Amniotic stem cell (primary cell): ENCODE measurements at regions not wholly inside any gene's neighbourhood (a gene's known extent, or its start where the extent isn't known, plus 50 kb on each side); places are given as distances from the start of the nearest gene placed in this dataset.

Experiments used
- DNase-seq: peaks from one replicate; lab custom pipeline; 2025; lab: John Stamatoyannopoulos, UW

GRCh38 chr5:63726496-63726895 lies 235.7 kb downstream of the HTR1A start:
- no peak for DNase-seq

- DNase-seq: no peak
Measured at GRCh38 chr5:63719147-63719546, 243.1 kb downstream of the HTR1A start.

- no peak for DNase-seq
Measured at GRCh38 chr5:63700241-63700640, 262.0 kb downstream of the HTR1A start.

- no peak for DNase-seq
Measured at GRCh38 chr5:63697811-63698210, 264.4 kb downstream of the HTR1A start.

- DNase-seq: no peak
Measured at GRCh38 chr5:63690546-63690945, 271.7 kb downstream of the HTR1A start.

- no peak for DNase-seq
Measured at GRCh38 chr5:63687854-63688516, 274.3 kb downstream of the HTR1A start.

- no peak for DNase-seq
Measured at GRCh38 chr5:63686938-63687337, 275.3 kb downstream of the HTR1A start.

- no peak for DNase-seq
Measured at GRCh38 chr5:63686181-63686580, 276.1 kb downstream of the HTR1A start.

GRCh38 chr5:63685454-63685853 lies 276.8 kb downstream of the HTR1A start:
- no peak for DNase-seq

- no peak for DNase-seq
Measured at GRCh38 chr5:63674881-63675280, 287.4 kb downstream of the HTR1A start.

GRCh38 chr5:63655043-63655442 lies 307.2 kb downstream of the HTR1A start:
- no peak for DNase-seq

- DNase-seq: no peak
Measured at GRCh38 chr5:63650581-63650980, 311.7 kb downstream of the HTR1A start.

GRCh38 chr5:63648376-63648775 lies 313.9 kb downstream of the HTR1A start:
- DNase-seq: no peak

GRCh38 chr5:63629951-63630630 lies 332.2 kb downstream of the HTR1A start:
- DNase-seq: no peak

GRCh38 chr5:63613442-63613841 lies 348.8 kb downstream of the HTR1A start:
- DNase-seq: no peak

- DNase-seq: no peak
Measured at GRCh38 chr5:63603996-63604395, 358.2 kb downstream of the HTR1A start.

GRCh38 chr5:63602971-63603370 lies 359.3 kb downstream of the HTR1A start:
- no peak for DNase-seq

GRCh38 chr5:63596254-63596653 lies 366.0 kb downstream of the HTR1A start:
- DNase-seq: no peak

- DNase-seq: no peak
Measured at GRCh38 chr5:63573380-63573779, 388.9 kb downstream of the HTR1A start.

- no peak for DNase-seq
Measured at GRCh38 chr5:63572740-63573139, 389.5 kb downstream of the HTR1A start.

- no peak for DNase-seq
Measured at GRCh38 chr5:63570752-63571151, 391.5 kb downstream of the HTR1A start.

GRCh38 chr5:63564789-63565188 lies 397.5 kb downstream of the HTR1A start:
- DNase-seq: no peak

GRCh38 chr5:63563008-63563917 lies 399.0 kb downstream of the HTR1A start:
- DNase-seq: no peak
